OCI-LY3 (cell line): ENCODE measurements at regions not wholly inside any gene's neighbourhood (a gene's known extent, or its start where the extent isn't known, plus 50 kb on each side); places are given as distances from the start of the nearest gene placed in this dataset.

Source experiments
- EZH2phosphoT487 ChIP-seq: fragments of 200-600 bp; shearing (Covaris generic); IDR thresholded peaks from 2 replicates; pipeline ENCODE4 v1.6.1; 2018; ENCODE audit warnings: antibody characterized with exemption, mixed run types, low read depth
- TF ChIP-seq, protein P1 (sequence below): fragments of 200-600, 300-600 bp; sonication (generic); IDR thresholded peaks from 2 replicates; pipeline ENCODE4 v1.5.1; 2014; ENCODE audit warnings: antibody characterized with exemption, low read length, low read depth

- TF ChIP-seq, protein P1, sequence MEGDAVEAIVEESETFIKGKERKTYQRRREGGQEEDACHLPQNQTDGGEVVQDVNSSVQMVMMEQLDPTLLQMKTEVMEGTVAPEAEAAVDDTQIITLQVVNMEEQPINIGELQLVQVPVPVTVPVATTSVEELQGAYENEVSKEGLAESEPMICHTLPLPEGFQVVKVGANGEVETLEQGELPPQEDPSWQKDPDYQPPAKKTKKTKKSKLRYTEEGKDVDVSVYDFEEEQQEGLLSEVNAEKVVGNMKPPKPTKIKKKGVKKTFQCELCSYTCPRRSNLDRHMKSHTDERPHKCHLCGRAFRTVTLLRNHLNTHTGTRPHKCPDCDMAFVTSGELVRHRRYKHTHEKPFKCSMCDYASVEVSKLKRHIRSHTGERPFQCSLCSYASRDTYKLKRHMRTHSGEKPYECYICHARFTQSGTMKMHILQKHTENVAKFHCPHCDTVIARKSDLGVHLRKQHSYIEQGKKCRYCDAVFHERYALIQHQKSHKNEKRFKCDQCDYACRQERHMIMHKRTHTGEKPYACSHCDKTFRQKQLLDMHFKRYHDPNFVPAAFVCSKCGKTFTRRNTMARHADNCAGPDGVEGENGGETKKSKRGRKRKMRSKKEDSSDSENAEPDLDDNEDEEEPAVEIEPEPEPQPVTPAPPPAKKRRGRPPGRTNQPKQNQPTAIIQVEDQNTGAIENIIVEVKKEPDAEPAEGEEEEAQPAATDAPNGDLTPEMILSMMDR: no peak
- no peak for TF ChIP-seq EZH2phosphoT487
These were observed 1147.1 kb downstream of the STIM2 start for GRCh38 chr4:28007693-28008092.
